Adrenal gland (tissue), 5 donors: ENCODE measurements at regions not wholly inside any gene's neighbourhood (a gene's known extent, or its start where the extent isn't known, plus 50 kb on each side); places are given as distances from the start of the nearest gene placed in this dataset.

Experiments
- POLR2A ChIP-seq, 2 donors: fragments of 450-650 bp; IDR thresholded peaks; one replicate each; pipeline ENCODE4 v1.6.1; 2017; ENCODE audit warnings: antibody characterized with exemption in 2 of 2, mild to moderate bottlenecking in 2 of 2, moderate library complexity in 1 of 2
- TF ChIP-seq, protein P1 (sequence below), 6 experiments: fragments of 450-650 bp in 4 of 6; fragments of 200-600 bp in 2 of 6; sonication (generic) in 1 of 6; IDR thresholded peaks; 1 replicate in 5 of 6; 2 replicates in 1 of 6; pipeline versions ENCODE4 v1.5.1 to v1.8.0; 2016 to 2021; ENCODE audit warnings: antibody characterized with exemption in 6 of 6, mild to moderate bottlenecking in 2 of 6, moderate library complexity in 1 of 6
- donor health status: DM: no; HTN: no; CAD: no.

DNA sequence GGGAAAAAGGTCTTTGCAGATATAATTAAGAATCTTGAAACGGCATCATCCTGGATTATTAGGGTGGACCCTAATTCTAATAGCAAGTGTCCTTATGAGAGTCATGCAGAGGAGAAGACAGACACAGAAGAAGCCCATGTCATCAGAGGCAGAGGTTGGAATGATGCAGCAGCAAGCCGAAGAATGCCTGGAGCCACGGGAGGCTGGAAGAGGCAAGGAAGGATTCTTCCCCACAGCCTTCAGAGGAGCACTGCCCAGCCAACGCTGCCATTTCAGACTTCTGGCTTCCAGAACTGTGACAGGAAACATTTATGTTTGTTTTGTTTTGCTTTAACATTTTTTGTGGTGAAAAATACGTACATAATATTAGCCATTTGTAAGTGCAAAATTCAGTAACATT lies 72.3 kb downstream of the MCFD2 start:
- TF ChIP-seq, protein P1, sequence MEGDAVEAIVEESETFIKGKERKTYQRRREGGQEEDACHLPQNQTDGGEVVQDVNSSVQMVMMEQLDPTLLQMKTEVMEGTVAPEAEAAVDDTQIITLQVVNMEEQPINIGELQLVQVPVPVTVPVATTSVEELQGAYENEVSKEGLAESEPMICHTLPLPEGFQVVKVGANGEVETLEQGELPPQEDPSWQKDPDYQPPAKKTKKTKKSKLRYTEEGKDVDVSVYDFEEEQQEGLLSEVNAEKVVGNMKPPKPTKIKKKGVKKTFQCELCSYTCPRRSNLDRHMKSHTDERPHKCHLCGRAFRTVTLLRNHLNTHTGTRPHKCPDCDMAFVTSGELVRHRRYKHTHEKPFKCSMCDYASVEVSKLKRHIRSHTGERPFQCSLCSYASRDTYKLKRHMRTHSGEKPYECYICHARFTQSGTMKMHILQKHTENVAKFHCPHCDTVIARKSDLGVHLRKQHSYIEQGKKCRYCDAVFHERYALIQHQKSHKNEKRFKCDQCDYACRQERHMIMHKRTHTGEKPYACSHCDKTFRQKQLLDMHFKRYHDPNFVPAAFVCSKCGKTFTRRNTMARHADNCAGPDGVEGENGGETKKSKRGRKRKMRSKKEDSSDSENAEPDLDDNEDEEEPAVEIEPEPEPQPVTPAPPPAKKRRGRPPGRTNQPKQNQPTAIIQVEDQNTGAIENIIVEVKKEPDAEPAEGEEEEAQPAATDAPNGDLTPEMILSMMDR (IDR thresholded peaks at IDR 0.05): no peak
- TF ChIP-seq POLR2A (IDR thresholded peaks at IDR 0.05): no peak
